CD14-positive monocyte (primary cell): ENCODE measurements at regions not wholly inside any gene's neighbourhood (a gene's known extent, or its start where the extent isn't known, plus 50 kb on each side); places are given as distances from the start of the nearest gene placed in this dataset.

Experiments
- DNase-seq, 3 donors: peaks; one replicate each; pipeline ENCODE4 v3.0.0-alpha.2; 2011 to 2022
- H2AFZ ChIP-seq: 2 replicates; pipeline ENCODE4 v1.6.0; 2012; ENCODE audit warnings: mild to moderate bottlenecking, low read depth, low read length, inconsistent platforms; ENCODE audit not compliant: insufficient read depth, poor library complexity, severe bottlenecking
- H3K27ac ChIP-seq, 2 donors: 1 replicate in 1 of 2; 2 replicates in 1 of 2; pipeline ENCODE4 v1.5.1; 2012 to 2013; ENCODE audit warnings: low read length in 2 of 2, control low read depth in 1 of 2, inconsistent platforms in 1 of 2, low read depth in 1 of 2, mild to moderate bottlenecking in 1 of 2
- H3K27me3 ChIP-seq, 2 donors: one replicate each; pipeline versions ENCODE4 v1.6.0 to v1.6.1; 2011 to 2013; ENCODE audit warnings: low read length in 2 of 2; ENCODE audit not compliant: control insufficient read depth in 2 of 2, insufficient read depth in 2 of 2
- H3K36me3 ChIP-seq, 2 donors: replicated peaks in 1 of 2; 1 replicate in 1 of 2; 2 replicates in 1 of 2; pipeline versions ENCODE4 v1.5.1 to v1.6.1; 2012 to 2013; ENCODE audit warnings: low read length in 2 of 2, control low read depth in 1 of 2, inconsistent platforms in 1 of 2, mild to moderate bottlenecking in 1 of 2; ENCODE audit not compliant: insufficient read depth in 2 of 2, control insufficient read depth in 1 of 2
- H3K4me1 ChIP-seq, 2 donors: 1 replicate in 1 of 2; 2 replicates in 1 of 2; pipeline versions ENCODE4 v1.5.1 to v1.6.1; 2012 to 2013; ENCODE audit warnings: low read length in 2 of 2, control low read depth in 1 of 2, inconsistent platforms in 1 of 2, mild to moderate bottlenecking in 1 of 2, moderate library complexity in 1 of 2; ENCODE audit not compliant: insufficient read depth in 2 of 2, control insufficient read depth in 1 of 2
- H3K4me2 ChIP-seq: replicated peaks from 2 replicates; pipeline ENCODE3; 2012; ENCODE audit warnings: low read length, moderate library complexity, mild to moderate bottlenecking; ENCODE audit not compliant: poor library complexity, severe bottlenecking; ENCODE audit errors: extremely low read depth
- H3K4me3 ChIP-seq, 3 experiments: fragments of 200-600 bp in 1 of 3; sonication (generic) in 1 of 3; replicated peaks in 1 of 3; 1 replicate in 2 of 3; 2 replicates in 1 of 3; pipeline ENCODE4 v1.5.1; 2011 to 2013; ENCODE audit warnings: low read length in 3 of 3, mild to moderate bottlenecking in 3 of 3, control low read depth in 2 of 3, low read depth in 2 of 3, inconsistent platforms in 1 of 3, moderate library complexity in 1 of 3
- H3K79me2 ChIP-seq: 2 replicates; pipeline ENCODE4 v1.6.0; 2012; ENCODE audit warnings: mild to moderate bottlenecking, control low read depth, inconsistent platforms, low read length, moderate library complexity; ENCODE audit not compliant: insufficient read depth
- H3K9ac ChIP-seq: 2 replicates; pipeline ENCODE4 v1.6.0; 2017; ENCODE audit warnings: low read length, mild to moderate bottlenecking; ENCODE audit not compliant: insufficient read depth, poor library complexity, severe bottlenecking
- H3K9me3 ChIP-seq, 2 donors: replicated peaks in 1 of 2; 1 replicate in 1 of 2; 2 replicates in 1 of 2; pipeline versions ENCODE4 v1.5.1 to v1.6.1; 2012 to 2013; ENCODE audit warnings: low read length in 2 of 2, control low read depth in 1 of 2; ENCODE audit not compliant: control insufficient read depth in 1 of 2, insufficient read depth in 1 of 2
- H4K20me1 ChIP-seq: 2 replicates; pipeline ENCODE4 v1.6.0; 2012; ENCODE audit warnings: mild to moderate bottlenecking, low read length, control low read depth, moderate library complexity; ENCODE audit not compliant: insufficient read depth
- H3K27ac Mint-ChIP-seq, 7 donors: one replicate each; pipeline ENCODE4 v1.8.0; 2020; ENCODE audit warnings: mild to moderate bottlenecking in 7 of 7, mixed read lengths in 7 of 7, moderate library complexity in 6 of 7, inconsistent platforms in 2 of 7
- H3K27me3 Mint-ChIP-seq, 3 donors: one replicate each; pipeline ENCODE4 v1.8.0; 2021 to 2022; ENCODE audit warnings: low read depth in 3 of 3, mild to moderate bottlenecking in 3 of 3, mixed read lengths in 3 of 3, moderate library complexity in 3 of 3, inconsistent platforms in 1 of 3
- H3K36me3 Mint-ChIP-seq, 2 donors: one replicate each; pipeline ENCODE4 v1.8.0; 2020; ENCODE audit warnings: mixed read lengths in 2 of 2, inconsistent platforms in 1 of 2, mild to moderate bottlenecking in 1 of 2
- H3K4me1 Mint-ChIP-seq: one replicate; pipeline ENCODE4 v1.8.0; 2020; ENCODE audit warnings: mild to moderate bottlenecking, mixed read lengths
- H3K4me3 Mint-ChIP-seq, 2 donors: one replicate each; pipeline ENCODE4 v1.8.0; 2020; ENCODE audit warnings: mild to moderate bottlenecking in 2 of 2, mixed read lengths in 2 of 2, moderate library complexity in 1 of 2
- H3K9me3 Mint-ChIP-seq, 7 donors: one replicate each; pipeline ENCODE4 v1.8.0; 2020 to 2022; ENCODE audit warnings: mixed read lengths in 7 of 7, mild to moderate bottlenecking in 6 of 7, moderate library complexity in 6 of 7, inconsistent platforms in 2 of 7
- WGBS: methylation state at CpG from one replicate; pipeline ENCODE4 v1.1.5; 2013; ENCODE audit warnings: missing lambda C conversion rate; ENCODE audit not compliant: insufficient coverage; 5-methylcytosine and 5-hydroxymethylcytosine counted together
- intact Hi-C, 2 donors: fragments of 100-400 bp; cut with micrococcal nuclease; formaldehyde crosslinking; loops; one replicate each; pipeline versions ENCODE4 v1.15.0 to v1.15.1; 2023
- TF ChIP-seq, protein P1 (sequence below): fragments of 200-600 bp; IDR thresholded peaks from one replicate; pipeline ENCODE4 v1.8.0; 2022; ENCODE audit warnings: antibody characterized with exemption, mild to moderate bottlenecking

DNA sequence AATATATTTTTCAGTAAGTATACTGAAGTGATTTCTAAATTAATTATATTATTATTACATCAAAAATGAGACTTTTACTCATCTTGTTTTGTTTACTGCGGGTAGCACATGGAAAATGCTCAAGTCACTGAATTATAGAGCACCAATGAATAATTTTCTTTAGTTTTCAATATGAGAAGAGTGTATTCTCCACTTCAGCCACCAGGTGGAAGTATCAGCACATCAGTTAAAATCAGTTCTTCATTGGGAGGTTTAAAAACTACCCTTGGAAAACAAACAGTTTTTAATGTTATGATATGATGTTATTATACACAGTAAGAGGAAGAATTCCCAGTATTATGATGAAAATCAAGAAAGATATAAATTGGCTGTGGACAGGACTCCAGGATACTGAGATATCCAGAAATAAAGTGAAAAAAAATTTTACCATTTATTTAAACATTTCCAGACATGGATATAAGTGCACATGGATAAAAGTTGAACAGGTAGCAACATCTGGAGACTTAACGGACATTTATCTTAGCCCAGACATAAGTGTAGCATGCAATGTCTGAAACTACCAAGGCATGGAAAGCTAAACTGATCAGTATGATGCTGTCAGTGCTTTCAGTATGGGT, 467.3 kb downstream of the KCNJ2 start:
- Histone ChIP-seq H2AFZ (no peak overlapping the region), H4K20me1 (no peaks in the 10 kb centered on the region), H3K36me3 (no peaks in the 10 kb centered on the region), H3K79me2 (no peaks in the 10 kb centered on the region), H3K27me3 (peaks cover 0 to 3% of the 10 kb centered on the region in 2 donors), H3K9me3 (no peaks in the 10 kb centered on the region), H3K4me1 (no peaks in the 10 kb centered on the region), H3K4me2 (no peak overlapping the region), H3K9ac (no peak overlapping the region), H3K27ac (no peak overlapping the region), H3K4me3 (no peak overlapping the region)
- H3K36me3 Mint-ChIP-seq: no peaks in the 10 kb centered on the region
- peak; percentile 7 to 23 (median 18) for DNase-seq
- intact Hi-C loops: loop anchor here (5.0 to 10.0 kb wide), 3 partner anchors 1062 to 1906 kb away; no protein-coding TSS in a partner anchor
- TF ChIP-seq, protein P1, sequence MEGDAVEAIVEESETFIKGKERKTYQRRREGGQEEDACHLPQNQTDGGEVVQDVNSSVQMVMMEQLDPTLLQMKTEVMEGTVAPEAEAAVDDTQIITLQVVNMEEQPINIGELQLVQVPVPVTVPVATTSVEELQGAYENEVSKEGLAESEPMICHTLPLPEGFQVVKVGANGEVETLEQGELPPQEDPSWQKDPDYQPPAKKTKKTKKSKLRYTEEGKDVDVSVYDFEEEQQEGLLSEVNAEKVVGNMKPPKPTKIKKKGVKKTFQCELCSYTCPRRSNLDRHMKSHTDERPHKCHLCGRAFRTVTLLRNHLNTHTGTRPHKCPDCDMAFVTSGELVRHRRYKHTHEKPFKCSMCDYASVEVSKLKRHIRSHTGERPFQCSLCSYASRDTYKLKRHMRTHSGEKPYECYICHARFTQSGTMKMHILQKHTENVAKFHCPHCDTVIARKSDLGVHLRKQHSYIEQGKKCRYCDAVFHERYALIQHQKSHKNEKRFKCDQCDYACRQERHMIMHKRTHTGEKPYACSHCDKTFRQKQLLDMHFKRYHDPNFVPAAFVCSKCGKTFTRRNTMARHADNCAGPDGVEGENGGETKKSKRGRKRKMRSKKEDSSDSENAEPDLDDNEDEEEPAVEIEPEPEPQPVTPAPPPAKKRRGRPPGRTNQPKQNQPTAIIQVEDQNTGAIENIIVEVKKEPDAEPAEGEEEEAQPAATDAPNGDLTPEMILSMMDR: peak; percentile 88
- peaks cover 2 to 10% (median 8%) of the 10 kb centered on the region in 3 donors for H3K27me3 Mint-ChIP-seq
- no peaks in the 10 kb centered on the region for H3K9me3 Mint-ChIP-seq
- WGBS: no CpG with 5 or more reads among the region's 2 CpGs
- H3K4me1 Mint-ChIP-seq: no peaks in the 10 kb centered on the region
- H3K27ac Mint-ChIP-seq: no peak overlapping the region
- H3K4me3 Mint-ChIP-seq: no peak overlapping the region

DNA sequence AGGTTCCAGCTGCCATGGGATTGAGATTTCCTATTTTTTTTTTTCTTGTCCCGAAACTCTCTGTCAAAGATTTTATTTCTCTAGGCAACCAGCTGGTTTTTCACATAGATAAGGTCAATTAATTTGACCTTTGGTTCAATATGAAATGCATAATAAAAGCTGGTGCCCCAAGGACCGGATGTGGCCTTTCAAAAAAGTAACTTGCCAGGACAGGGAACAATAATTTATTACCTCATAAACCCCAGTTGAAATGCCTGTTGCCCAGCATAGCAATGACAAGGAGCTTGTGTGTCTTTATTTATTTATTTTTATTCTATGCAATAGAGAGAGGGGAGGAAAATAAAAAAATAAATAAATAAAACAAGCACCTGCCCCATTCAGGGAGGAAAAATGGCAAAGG, 472.7 kb downstream of the KCNJ2 start:
- Histone ChIP-seq H3K4me3 (no peak overlapping the region), H3K9ac (no peak overlapping the region), H2AFZ (no peak overlapping the region), H4K20me1 (no peaks in the 10 kb centered on the region), H3K9me3 (no peaks in the 10 kb centered on the region), H3K4me2 (no peak overlapping the region), H3K27ac (no peak overlapping the region), H3K4me1 (no peaks in the 10 kb centered on the region), H3K36me3 (no peaks in the 10 kb centered on the region), H3K27me3 (peaks cover 0 to 3% of the 10 kb centered on the region in 2 donors), H3K79me2 (no peaks in the 10 kb centered on the region)
- peaks cover 0 to 4% (median 0%) of the 10 kb centered on the region in 3 donors for H3K27me3 Mint-ChIP-seq
- intact Hi-C loops: no loop called here
- peaks cover 0 to 6% (median 0%) of the 10 kb centered on the region in 7 donors for H3K9me3 Mint-ChIP-seq
- H3K36me3 Mint-ChIP-seq: no peaks in the 10 kb centered on the region
- TF ChIP-seq, protein P1: no peak
- H3K4me1 Mint-ChIP-seq: peaks cover 2% of the 10 kb centered on the region
- no peak for DNase-seq
- no peak overlapping the region for H3K27ac Mint-ChIP-seq
- no CpG with 5 or more reads among the region's 2 CpGs for WGBS
- no peak overlapping the region for H3K4me3 Mint-ChIP-seq
